ENCODE measurements at regions not wholly inside any gene's neighbourhood (a gene's known extent, or its start where the extent isn't known, plus 50 kb on each side); places are given as distances from the start of the nearest gene placed in this dataset.

DNA sequence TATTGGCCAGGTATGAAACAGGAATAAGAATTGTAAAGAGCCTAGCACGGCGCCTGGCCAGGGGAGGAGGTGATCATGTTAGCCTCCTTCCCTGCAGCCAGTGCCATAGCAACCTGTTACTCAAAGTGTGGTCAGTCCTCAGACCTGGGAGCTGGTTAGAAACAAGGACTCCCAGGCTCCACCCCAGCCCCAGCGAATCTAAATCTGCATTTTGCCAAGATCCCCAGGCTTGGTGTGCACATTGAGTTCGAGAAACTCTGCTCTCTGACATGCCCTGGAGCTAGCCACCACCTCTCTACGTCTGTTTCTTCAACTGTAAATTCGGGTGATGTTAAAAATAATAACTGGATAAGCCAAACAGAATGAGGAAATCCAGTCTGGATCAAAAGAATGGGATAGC, 56.1 kb upstream of the ALX4 start:
- TF ChIP-seq, protein P1, sequence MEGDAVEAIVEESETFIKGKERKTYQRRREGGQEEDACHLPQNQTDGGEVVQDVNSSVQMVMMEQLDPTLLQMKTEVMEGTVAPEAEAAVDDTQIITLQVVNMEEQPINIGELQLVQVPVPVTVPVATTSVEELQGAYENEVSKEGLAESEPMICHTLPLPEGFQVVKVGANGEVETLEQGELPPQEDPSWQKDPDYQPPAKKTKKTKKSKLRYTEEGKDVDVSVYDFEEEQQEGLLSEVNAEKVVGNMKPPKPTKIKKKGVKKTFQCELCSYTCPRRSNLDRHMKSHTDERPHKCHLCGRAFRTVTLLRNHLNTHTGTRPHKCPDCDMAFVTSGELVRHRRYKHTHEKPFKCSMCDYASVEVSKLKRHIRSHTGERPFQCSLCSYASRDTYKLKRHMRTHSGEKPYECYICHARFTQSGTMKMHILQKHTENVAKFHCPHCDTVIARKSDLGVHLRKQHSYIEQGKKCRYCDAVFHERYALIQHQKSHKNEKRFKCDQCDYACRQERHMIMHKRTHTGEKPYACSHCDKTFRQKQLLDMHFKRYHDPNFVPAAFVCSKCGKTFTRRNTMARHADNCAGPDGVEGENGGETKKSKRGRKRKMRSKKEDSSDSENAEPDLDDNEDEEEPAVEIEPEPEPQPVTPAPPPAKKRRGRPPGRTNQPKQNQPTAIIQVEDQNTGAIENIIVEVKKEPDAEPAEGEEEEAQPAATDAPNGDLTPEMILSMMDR (IDR thresholded peaks at IDR 0.05; ENCODE audit: insufficient read depth, low read length) = no peak
- TF ChIP-seq SPI1 (IDR thresholded peaks at IDR 0.05; ENCODE audit: borderline replicate concordance, low read depth) (no peak), POLR2AphosphoS5 (IDR thresholded peaks at IDR 0.05; ENCODE audit: low read depth) (no peak), GABPA (IDR thresholded peaks at IDR 0.05; ENCODE audit: low read depth) (no peak)
- TF ChIP-seq, protein P2, sequence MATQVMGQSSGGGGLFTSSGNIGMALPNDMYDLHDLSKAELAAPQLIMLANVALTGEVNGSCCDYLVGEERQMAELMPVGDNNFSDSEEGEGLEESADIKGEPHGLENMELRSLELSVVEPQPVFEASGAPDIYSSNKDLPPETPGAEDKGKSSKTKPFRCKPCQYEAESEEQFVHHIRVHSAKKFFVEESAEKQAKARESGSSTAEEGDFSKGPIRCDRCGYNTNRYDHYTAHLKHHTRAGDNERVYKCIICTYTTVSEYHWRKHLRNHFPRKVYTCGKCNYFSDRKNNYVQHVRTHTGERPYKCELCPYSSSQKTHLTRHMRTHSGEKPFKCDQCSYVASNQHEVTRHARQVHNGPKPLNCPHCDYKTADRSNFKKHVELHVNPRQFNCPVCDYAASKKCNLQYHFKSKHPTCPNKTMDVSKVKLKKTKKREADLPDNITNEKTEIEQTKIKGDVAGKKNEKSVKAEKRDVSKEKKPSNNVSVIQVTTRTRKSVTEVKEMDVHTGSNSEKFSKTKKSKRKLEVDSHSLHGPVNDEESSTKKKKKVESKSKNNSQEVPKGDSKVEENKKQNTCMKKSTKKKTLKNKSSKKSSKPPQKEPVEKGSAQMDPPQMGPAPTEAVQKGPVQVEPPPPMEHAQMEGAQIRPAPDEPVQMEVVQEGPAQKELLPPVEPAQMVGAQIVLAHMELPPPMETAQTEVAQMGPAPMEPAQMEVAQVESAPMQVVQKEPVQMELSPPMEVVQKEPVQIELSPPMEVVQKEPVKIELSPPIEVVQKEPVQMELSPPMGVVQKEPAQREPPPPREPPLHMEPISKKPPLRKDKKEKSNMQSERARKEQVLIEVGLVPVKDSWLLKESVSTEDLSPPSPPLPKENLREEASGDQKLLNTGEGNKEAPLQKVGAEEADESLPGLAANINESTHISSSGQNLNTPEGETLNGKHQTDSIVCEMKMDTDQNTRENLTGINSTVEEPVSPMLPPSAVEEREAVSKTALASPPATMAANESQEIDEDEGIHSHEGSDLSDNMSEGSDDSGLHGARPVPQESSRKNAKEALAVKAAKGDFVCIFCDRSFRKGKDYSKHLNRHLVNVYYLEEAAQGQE (IDR thresholded peaks at IDR 0.05; ENCODE audit: insufficient replicate concordance, low read depth) = no peak

Measured in HL-60 (cell line).